Thyroid gland (tissue), 4 donors: ENCODE measurements at regions not wholly inside any gene's neighbourhood (a gene's known extent, or its start where the extent isn't known, plus 50 kb on each side); places are given as distances from the start of the nearest gene placed in this dataset. TPM values are rescaled to one million over a fixed set of nuclear protein-coding genes. Genes with fewer than 3 reads are reported as not detected.

ENCODE experiments used
- DNase-seq, 2 donors: peaks; one replicate each; pipeline ENCODE4 v3.0.0-alpha.2; 2019
- H3K27ac ChIP-seq, 3 donors: fragments of 200-600 bp; sonication (generic); 1 replicate in 2 of 3; 2 replicates in 1 of 3; pipeline ENCODE4 v1.5.1; 2016 to 2019; ENCODE audit warnings: mild to moderate bottlenecking in 1 of 3, moderate library complexity in 1 of 3
- H3K27me3 ChIP-seq: fragments of 200-600 bp; sonication (generic); one replicate; pipeline ENCODE4 v1.5.1; 2019
- H3K36me3 ChIP-seq, 2 donors: fragments of 200-600 bp; sonication (generic); one replicate each; pipeline ENCODE4 v1.5.1; 2016 to 2019
- H3K4me1 ChIP-seq, 2 donors: fragments of 200-600 bp; sonication (generic); one replicate each; pipeline ENCODE4 v1.5.1; 2017 to 2019
- H3K4me3 ChIP-seq, 3 donors: fragments of 200-600 bp; sonication (generic); replicated peaks in 1 of 3; 1 replicate in 2 of 3; 2 replicates in 1 of 3; pipeline ENCODE4 v1.5.1; 2016; ENCODE audit warnings: mild to moderate bottlenecking in 1 of 3
- H3K9me3 ChIP-seq: fragments of 200-600 bp; sonication (generic); one replicate; pipeline ENCODE4 v1.5.1; 2017
- POLR2A ChIP-seq, 2 donors: fragments of 450-650 bp; IDR thresholded peaks; one replicate each; pipeline ENCODE4 v1.6.1; 2017; ENCODE audit warnings: antibody characterized with exemption in 2 of 2, mild to moderate bottlenecking in 2 of 2, moderate library complexity in 1 of 2
- WGBS, 2 donors: methylation state at CpG; one replicate each; pipeline ENCODE4 v1.1.5; 2017; 5-methylcytosine and 5-hydroxymethylcytosine counted together
- intact Hi-C: fragments of 100-400 bp; cut with DNase I; formaldehyde crosslinking; loops from one replicate; pipeline ENCODE4 v1.15.1; 2023
- small RNA-seq: library from RNA; depleted of rRNA; stranded (forward); fragments of <200 nt; gene quantifications from one replicate; pipeline ENCODE3, GENCODE V24; 2016
- TF ChIP-seq, protein P1 (sequence below), 6 experiments: fragments of 200-600 bp in 3 of 6; fragments of 450-650 bp in 3 of 6; sonication (generic) in 3 of 6; IDR thresholded peaks; one replicate each; pipeline ENCODE4 v1.5.1; 2016 to 2019; ENCODE audit warnings: antibody characterized with exemption in 6 of 6, mild to moderate bottlenecking in 2 of 6, inconsistent platforms in 1 of 6, moderate library complexity in 1 of 6

DNA sequence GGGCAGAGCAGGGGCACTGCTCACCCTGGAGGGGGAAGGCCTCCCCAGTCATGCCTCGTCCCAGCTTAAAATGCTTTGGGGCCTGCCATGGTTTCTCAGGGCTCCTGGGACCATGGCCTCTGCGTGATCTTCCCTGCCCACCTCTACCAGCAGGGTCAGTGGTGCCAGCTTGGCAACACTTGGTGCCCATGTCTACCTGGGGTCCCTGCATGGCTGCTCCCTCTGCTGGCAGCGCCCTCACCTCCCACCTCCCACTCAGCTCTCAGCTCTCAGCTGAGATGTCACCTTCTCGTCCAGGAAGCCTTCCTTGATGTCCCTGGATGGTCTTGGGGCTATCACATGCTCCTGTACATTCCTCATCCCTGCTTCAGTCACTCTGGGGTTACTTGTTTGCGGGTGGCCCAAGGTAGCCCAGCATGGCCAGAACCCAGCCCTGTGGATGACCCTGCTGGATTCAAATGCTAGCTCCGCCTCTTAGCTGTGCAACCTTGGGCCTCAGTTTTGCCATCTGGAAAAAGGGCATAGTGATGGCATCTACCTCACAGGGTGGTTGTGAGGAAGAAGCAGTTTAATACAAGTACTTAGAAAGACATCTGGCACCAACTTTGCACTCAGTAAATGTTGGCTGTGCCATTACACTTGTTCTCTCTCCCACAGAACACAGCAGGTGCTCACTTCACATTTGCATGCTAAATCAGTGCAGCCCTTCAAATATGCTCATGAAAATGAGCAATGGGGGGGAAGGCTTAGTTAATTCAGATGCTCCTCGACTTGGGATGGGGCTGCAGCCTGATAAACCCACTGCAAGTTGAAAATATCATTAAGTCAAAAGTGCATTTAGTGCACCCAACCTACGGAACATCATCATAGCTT lies 53.5 kb upstream of the PTPN1 start:
- TF ChIP-seq, protein P1, sequence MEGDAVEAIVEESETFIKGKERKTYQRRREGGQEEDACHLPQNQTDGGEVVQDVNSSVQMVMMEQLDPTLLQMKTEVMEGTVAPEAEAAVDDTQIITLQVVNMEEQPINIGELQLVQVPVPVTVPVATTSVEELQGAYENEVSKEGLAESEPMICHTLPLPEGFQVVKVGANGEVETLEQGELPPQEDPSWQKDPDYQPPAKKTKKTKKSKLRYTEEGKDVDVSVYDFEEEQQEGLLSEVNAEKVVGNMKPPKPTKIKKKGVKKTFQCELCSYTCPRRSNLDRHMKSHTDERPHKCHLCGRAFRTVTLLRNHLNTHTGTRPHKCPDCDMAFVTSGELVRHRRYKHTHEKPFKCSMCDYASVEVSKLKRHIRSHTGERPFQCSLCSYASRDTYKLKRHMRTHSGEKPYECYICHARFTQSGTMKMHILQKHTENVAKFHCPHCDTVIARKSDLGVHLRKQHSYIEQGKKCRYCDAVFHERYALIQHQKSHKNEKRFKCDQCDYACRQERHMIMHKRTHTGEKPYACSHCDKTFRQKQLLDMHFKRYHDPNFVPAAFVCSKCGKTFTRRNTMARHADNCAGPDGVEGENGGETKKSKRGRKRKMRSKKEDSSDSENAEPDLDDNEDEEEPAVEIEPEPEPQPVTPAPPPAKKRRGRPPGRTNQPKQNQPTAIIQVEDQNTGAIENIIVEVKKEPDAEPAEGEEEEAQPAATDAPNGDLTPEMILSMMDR (IDR thresholded peaks at IDR 0.05): peak in 2 of 6 experiments; percentile 15 to 18
- TF ChIP-seq POLR2A (IDR thresholded peaks at IDR 0.05): no peak
- H3K9me3 ChIP-seq: no peaks in the 10 kb centered on the region
- H3K36me3 ChIP-seq: no peaks in the 10 kb centered on the region
- WGBS, 2 donors: 85 to 92% methylated on average over 7 of the region's 8 CpGs
- intact Hi-C loops: no loop called here
- DNase-seq: peak in 1 of 2 donors; percentile 25
- H3K27me3 ChIP-seq: no peaks in the 10 kb centered on the region
- no peak overlapping the region for H3K4me3 ChIP-seq
- no peak overlapping the region for H3K27ac ChIP-seq
- peaks cover 5 to 12% of the 10 kb centered on the region in 2 donors for H3K4me1 ChIP-seq

DNA sequence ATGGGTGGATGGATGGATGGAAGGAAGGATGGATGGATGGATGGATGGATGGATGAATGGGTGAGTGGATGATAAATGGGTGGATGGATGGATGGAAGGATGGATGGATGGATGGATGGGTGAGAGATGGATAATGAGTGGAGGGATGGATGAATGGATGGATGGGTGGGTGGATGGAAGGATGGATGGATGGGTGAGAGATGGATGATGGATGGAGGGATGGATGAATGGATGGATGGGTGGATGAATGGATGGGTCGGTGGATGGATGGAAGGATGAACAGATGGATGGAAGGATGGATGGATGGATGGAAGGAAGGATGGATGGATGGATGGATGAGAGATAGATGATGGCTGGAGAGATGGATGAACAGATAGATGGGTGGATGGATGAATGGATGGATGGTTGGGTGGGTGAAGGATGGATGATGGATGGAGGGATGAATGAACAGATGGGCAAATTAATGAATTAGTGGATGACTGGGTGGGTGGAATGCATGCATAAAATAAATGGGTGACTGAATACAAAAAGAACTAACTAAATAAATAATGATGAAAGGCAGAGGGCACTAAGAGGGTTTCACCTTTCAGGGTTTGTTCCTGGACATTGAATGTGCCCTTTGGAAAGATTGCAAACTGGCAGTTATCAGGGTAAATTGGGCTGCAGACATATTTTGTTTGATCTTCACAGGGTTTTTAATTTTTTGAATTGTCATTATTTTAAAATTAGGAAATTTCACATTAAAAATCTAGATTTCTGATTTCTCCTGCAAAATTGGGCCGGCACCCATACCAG lies 50.9 kb upstream of the PTPN1 start:
- Histone ChIP-seq H3K9me3 (no peaks in the 10 kb centered on the region), H3K27me3 (no peaks in the 10 kb centered on the region), H3K27ac (no peak overlapping the region), H3K36me3 (no peaks in the 10 kb centered on the region), H3K4me1 (peaks cover 16 to 28% of the 10 kb centered on the region in 2 donors), H3K4me3 (no peak overlapping the region)
- WGBS, 2 donors: 92 to 95% methylated on average over 2 of the region's 2 CpGs
- no peak for DNase-seq
- no peak for TF ChIP-seq POLR2A (IDR thresholded peaks at IDR 0.05)
- TF ChIP-seq, protein P1 (IDR thresholded peaks at IDR 0.05): no peak
- intact Hi-C loops: no loop called here

DNA sequence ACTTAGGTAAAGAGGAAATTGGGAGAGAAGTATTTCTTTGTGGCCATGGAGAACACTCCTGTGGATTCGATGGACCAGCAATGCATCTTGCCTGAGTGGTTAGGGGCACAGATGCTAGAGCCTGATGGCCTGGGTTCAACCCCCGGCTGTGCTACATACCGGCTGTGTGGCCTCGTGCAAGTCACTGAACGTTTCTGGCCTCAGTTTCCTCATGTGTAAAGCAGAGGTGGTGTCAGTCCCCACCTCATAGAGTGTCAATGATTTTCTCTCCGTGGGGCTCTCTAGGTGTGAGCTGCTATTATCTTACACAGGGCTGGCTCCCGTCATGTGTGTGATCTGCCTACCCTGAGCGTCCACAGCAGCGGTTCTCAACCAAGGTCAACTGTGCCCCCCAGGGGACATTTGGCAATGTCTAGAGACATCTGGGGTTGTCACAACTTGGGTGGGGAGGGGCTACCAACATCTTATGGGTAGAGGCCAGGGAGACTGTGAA lies 50.0 kb upstream of the PTPN1 start:
- H3K36me3 ChIP-seq: no peaks in the 10 kb centered on the region
- H3K27ac ChIP-seq: peak overlapping the region in 1 of 3 donors; percentile 29
- no peak for TF ChIP-seq POLR2A (IDR thresholded peaks at IDR 0.05)
- TF ChIP-seq, protein P1 (IDR thresholded peaks at IDR 0.05): no peak
- WGBS, 2 donors: 72 to 73% methylated on average over 8 to 9 of the region's 9 CpGs
- no peak for DNase-seq
- H3K4me3 ChIP-seq: no peak overlapping the region
- peaks cover 16 to 30% of the 10 kb centered on the region in 2 donors for H3K4me1 ChIP-seq
- intact Hi-C loops: loop anchor here (2.0 kb wide), 1 partner anchor 271 kb away; no protein-coding TSS in a partner anchor
- H3K9me3 ChIP-seq: no peaks in the 10 kb centered on the region
- H3K27me3 ChIP-seq: no peaks in the 10 kb centered on the region

Small RNA genes in the stretch of these regions (small RNA-seq; reads per million reads assigned to genes)
- not detected for gene RN7SL636P
